Prostate gland (tissue), 2 donors: ENCODE measurements at regions not wholly inside any gene's neighbourhood (a gene's known extent, or its start where the extent isn't known, plus 50 kb on each side); places are given as distances from the start of the nearest gene placed in this dataset.

ENCODE experiments used
- CTCF ChIP-seq, 4 experiments: fragments of 200-600 bp in 2 of 4; fragments of 450-650 bp in 2 of 4; sonication (generic) in 2 of 4; IDR thresholded peaks; 1 replicate in 3 of 4; 2 replicates in 1 of 4; pipeline ENCODE4 v1.5.1; 2016 to 2019; ENCODE audit warnings: antibody characterized with exemption in 4 of 4, mild to moderate bottlenecking in 2 of 4, moderate library complexity in 2 of 4
- POLR2A ChIP-seq: fragments of 450-650 bp; IDR thresholded peaks from one replicate; pipeline ENCODE4 v1.6.1; 2016; ENCODE audit warnings: antibody characterized with exemption, mild to moderate bottlenecking
- POLR2AphosphoS5 ChIP-seq: sonication (generic); formaldehyde crosslinking; IDR thresholded peaks from one replicate; pipeline ENCODE4 v1.6.1; 2017; ENCODE audit warnings: antibody characterized with exemption

- TF ChIP-seq POLR2A: no peak
- no peak for TF ChIP-seq CTCF (IDR thresholded peaks at IDR 0.05)
- TF ChIP-seq POLR2AphosphoS5: no peak
Measured at GRCh38 chr13:22495819-22496218, 685.0 kb upstream of the SGCG start.
